Neural crest cell (in vitro differentiated cells): ENCODE measurements at regions not wholly inside any gene's neighbourhood (a gene's known extent, or its start where the extent isn't known, plus 50 kb on each side); places are given as distances from the start of the nearest gene placed in this dataset.

ENCODE experiments used
- DNase-seq: peaks from one replicate; pipeline ENCODE4 v3.0.0; 2021; ENCODE audit warnings: low read depth, mixed read lengths, low spot score
- H3K27ac Mint-ChIP-seq: one replicate; pipeline ENCODE4 v1.8.0; 2021; ENCODE audit warnings: mild to moderate bottlenecking, mixed read lengths; ENCODE audit not compliant: unreplicated experiment
- H3K27me3 Mint-ChIP-seq: 2 replicates; pipeline ENCODE4 v1.8.0; 2021; ENCODE audit warnings: low read depth, mild to moderate bottlenecking, mixed read lengths
- H3K36me3 Mint-ChIP-seq: 2 replicates; pipeline ENCODE4 v1.8.0; 2021; ENCODE audit warnings: low read depth, mild to moderate bottlenecking, mixed read lengths
- H3K4me1 Mint-ChIP-seq: 2 replicates; pipeline ENCODE4 v1.8.0; 2021; ENCODE audit warnings: mixed read lengths
- H3K4me3 Mint-ChIP-seq: one replicate; pipeline ENCODE4 v1.8.0; 2021; ENCODE audit warnings: mild to moderate bottlenecking, mixed read lengths
- H3K9me3 Mint-ChIP-seq: 2 replicates; pipeline ENCODE4 v1.8.0; 2021; ENCODE audit warnings: mixed read lengths
- TF ChIP-seq, protein P1 (sequence below): fragments of 200-600 bp; sonication (generic); conservative IDR thresholded peaks from 2 replicates; pipeline ENCODE4 v1.5.0; 2021; ENCODE audit warnings: antibody characterized with exemption, mild to moderate bottlenecking

DNA sequence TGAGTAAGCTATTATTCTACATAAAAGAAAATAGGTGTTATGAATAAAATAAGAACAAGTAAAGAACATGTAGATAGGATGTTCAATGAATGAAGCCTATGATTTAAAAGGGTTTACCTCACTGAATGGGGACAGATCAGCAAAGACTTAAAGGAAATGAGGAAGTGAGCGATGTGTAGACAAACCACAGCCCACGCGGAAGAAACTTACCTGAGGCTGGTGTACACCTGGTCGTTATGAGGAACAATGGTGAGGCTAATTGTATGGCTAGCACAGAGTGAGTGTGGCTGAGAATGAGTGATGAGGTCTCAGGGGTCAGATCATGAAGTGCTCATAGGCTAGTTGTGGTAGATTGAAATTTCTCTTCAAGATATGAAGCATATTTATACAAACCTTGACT is 221.7 kb downstream of the ALG10B start:
- Mint-ChIP-seq H3K9me3 (peaks cover 3% of the 10 kb centered on the region), H3K36me3 (peaks cover 2% of the 10 kb centered on the region), H3K4me3 (no peak overlapping the region), H3K4me1 (no peaks in the 10 kb centered on the region), H3K27me3 (peaks cover 3% of the 10 kb centered on the region), H3K27ac (no peak overlapping the region)
- TF ChIP-seq, protein P1, sequence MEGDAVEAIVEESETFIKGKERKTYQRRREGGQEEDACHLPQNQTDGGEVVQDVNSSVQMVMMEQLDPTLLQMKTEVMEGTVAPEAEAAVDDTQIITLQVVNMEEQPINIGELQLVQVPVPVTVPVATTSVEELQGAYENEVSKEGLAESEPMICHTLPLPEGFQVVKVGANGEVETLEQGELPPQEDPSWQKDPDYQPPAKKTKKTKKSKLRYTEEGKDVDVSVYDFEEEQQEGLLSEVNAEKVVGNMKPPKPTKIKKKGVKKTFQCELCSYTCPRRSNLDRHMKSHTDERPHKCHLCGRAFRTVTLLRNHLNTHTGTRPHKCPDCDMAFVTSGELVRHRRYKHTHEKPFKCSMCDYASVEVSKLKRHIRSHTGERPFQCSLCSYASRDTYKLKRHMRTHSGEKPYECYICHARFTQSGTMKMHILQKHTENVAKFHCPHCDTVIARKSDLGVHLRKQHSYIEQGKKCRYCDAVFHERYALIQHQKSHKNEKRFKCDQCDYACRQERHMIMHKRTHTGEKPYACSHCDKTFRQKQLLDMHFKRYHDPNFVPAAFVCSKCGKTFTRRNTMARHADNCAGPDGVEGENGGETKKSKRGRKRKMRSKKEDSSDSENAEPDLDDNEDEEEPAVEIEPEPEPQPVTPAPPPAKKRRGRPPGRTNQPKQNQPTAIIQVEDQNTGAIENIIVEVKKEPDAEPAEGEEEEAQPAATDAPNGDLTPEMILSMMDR = no peak
- no peak for DNase-seq

DNA sequence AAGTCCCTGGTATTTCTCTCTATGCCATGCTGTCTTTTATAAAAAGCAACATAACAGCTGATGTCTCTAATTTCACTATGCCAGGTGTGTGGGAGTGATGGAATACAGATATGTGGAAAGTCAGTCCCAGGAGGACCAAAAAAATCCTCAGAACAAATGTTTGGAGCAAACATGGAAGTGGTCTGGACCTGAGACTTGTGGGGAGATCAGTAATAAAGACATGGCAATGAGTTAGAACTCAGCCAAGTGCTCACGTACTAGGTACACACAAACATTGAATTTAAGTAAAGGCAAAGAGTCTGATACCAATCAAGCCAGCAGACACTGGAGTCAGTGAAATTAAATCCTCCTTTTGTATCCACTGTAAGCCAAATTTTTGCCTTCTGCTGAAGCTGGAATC is 223.6 kb downstream of the ALG10B start:
- TF ChIP-seq, protein P1 = no peak
- H3K9me3 Mint-ChIP-seq = peaks cover 3% of the 10 kb centered on the region
- peaks cover 3% of the 10 kb centered on the region for H3K27me3 Mint-ChIP-seq
- H3K27ac Mint-ChIP-seq = no peak overlapping the region
- H3K36me3 Mint-ChIP-seq = no peaks in the 10 kb centered on the region
- no peak for DNase-seq
- peaks cover 8% of the 10 kb centered on the region for H3K4me1 Mint-ChIP-seq
- H3K4me3 Mint-ChIP-seq = no peak overlapping the region

DNA sequence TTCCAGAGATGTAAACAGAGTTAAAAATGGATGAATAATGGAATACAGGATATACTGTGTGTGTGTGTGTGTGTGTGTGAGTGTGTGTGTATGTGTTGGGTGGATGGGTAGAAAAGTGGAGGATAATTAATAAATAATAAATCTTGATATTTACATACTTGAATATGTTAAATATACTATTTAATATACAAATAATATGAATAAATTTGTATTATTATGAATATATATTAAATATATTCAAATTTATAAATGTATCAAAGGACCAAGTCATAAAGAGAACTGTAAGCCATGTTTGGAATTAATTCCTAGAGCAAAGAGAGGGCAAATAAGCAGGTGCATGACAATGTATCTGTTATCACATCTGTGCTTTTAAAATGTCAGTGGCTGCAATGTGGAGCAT is 225.3 kb downstream of the ALG10B start:
- no peak for DNase-seq
- Mint-ChIP-seq H3K4me1 (peaks cover 8% of the 10 kb centered on the region), H3K9me3 (peaks cover 3% of the 10 kb centered on the region), H3K36me3 (no peaks in the 10 kb centered on the region), H3K27ac (no peak overlapping the region), H3K27me3 (no peaks in the 10 kb centered on the region), H3K4me3 (no peak overlapping the region)
- TF ChIP-seq, protein P1 = no peak

GRCh38 chr12:38543151-38543550 is 226.6 kb downstream of the ALG10B start:
- TF ChIP-seq, protein P1 = no peak
- no peak overlapping the region for H3K4me3 Mint-ChIP-seq
- H3K9me3 Mint-ChIP-seq = peaks cover 3% of the 10 kb centered on the region
- H3K27ac Mint-ChIP-seq = no peak overlapping the region
- DNase-seq = no peak
- peaks cover 2% of the 10 kb centered on the region for H3K27me3 Mint-ChIP-seq
- H3K36me3 Mint-ChIP-seq = no peaks in the 10 kb centered on the region
- H3K4me1 Mint-ChIP-seq = peaks cover 8% of the 10 kb centered on the region

DNA sequence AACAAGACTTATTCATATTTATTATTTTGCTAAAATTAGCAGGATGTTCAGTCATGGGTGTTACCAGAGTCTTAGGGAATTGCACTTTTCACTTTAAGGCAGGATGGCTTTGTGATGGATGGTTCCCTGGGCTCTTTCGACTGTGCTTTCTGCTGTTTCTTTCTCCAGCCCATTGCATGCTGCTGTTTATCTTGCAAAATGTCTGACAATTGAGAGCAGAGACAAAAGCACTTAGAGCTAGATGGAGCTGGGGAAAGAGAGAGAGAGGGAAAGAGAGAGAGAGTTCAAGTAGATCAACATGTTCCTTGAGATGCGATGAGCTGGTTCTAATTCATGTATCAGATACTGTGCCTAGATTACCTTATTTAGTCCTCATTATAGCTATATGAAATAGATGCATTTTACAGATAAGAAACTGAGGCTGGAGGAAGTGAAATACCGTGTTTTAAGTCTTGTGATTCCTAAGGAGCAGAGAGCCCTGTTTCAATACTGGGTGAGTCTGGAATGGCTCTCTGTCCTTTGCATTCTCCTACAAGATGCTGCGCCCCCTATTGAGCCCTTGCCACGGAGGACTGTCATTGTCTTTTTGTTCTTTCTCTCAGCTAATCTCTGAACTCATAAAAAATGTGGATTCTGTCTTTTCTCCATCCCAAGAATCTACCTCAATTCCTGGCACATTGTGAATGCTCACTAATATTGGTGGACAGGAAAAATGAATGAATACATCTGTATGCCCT is 227.9 kb downstream of the ALG10B start:
- peak; percentile 14 for DNase-seq
- Mint-ChIP-seq H3K4me3 (no peak overlapping the region), H3K9me3 (peaks cover 4% of the 10 kb centered on the region), H3K36me3 (no peaks in the 10 kb centered on the region), H3K27me3 (peaks cover 2% of the 10 kb centered on the region), H3K27ac (no peak overlapping the region), H3K4me1 (peaks cover 8% of the 10 kb centered on the region)
- TF ChIP-seq, protein P1 = no peak
